ELF-1 (cell line): ENCODE measurements at regions not wholly inside any gene's neighbourhood (a gene's known extent, or its start where the extent isn't known, plus 50 kb on each side); places are given as distances from the start of the nearest gene placed in this dataset.
"Not testable (repeated sequence)": the region's sequence is repeated elsewhere in the genome, so short reads cannot be mapped to it uniquely, and the experiment has no call there.

Source experiments
- DNase-seq: peaks from one replicate; pipeline ENCODE4 v3.0.0-alpha.2; 2016; ENCODE audit warnings: low read depth, low spot score

DNA sequence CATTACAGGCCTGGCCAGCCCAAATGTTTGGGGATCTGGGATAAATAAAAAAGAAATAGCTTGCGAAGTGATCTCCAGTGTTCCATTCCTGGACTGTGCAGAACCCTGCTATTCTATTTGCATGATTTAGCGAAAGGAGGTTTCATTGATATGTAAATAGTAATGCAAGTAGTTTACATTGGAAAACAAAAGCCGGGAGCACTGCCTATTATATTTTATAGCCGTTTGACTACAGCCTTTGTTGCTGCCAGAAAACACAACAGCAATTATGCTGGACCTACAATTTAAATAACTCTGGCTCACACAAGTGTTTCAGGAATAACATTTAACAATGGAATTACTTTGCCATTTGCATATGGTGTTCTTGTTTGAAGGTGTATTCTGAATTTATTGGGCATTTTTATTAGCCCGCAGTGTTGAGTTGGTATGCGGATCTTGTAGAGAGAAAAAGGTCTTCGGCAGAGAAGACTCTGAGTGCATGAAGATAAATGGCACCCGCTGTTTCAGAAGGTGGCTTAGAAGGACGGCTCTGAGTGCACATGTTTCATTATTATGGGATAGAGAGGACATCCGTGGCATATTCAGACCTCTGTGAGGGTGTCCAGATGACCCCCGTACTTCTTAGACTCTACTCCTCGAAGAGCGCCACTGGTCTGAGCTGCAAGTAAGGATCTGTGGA is 315.0 kb downstream of the BRD1 start:
- no peak for DNase-seq

DNA sequence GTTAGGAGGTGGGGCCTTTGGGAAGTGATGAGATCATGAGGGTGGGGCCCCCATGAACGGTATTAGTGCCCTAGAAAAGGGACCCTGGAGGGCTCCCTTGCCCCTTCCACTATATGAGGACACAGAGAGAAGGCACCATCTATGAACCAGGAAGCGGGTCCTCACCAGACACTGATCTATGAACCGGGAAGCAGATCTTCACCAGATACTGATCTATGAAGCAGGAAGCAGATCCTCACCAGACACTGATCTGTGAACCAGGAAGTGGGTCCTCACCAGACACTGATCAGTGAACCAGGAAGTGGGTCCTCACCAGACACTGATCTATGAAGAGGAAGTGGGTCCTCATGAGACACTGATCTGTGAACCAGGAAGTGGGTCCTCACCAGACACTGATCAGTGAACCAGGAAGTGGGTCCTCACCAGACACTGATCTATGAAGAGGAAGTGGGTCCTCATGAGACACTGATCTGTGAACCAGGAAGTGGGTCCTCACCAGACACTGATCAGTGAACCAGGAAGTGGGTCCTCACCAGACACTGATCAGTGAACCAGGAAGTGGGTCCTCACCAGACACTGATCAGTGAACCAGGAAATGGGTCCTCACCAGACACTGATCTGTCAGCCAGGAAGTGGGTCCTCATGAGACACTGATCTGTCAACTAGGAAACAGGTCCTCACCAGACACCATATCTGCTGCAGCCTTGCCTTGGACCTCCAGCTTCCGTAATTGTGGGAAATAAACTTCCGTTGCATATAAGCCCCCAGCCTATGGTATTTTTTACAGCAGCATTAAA is 316.1 kb downstream of the BRD1 start:
- not testable (repeated sequence) for DNase-seq

DNA sequence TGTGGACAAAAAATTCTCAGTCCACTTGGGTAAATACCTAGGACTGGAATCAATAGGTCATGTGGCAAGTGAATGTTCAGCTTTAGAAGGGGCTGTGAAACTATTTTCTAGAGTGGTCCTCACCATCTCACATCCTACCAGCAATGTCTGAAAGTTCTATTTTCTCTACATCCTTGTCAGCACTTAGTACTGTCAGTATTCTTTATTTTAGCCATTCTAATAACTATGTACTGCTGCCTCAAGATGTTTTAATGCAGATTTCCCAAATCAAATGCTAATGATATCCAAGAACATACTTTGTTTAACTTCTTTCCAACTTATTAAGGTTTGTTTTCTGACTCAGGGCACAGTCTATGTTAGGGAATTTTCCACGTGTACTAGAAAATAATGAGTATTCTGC is 317.0 kb downstream of the BRD1 start:
- DNase-seq: no peak

DNA sequence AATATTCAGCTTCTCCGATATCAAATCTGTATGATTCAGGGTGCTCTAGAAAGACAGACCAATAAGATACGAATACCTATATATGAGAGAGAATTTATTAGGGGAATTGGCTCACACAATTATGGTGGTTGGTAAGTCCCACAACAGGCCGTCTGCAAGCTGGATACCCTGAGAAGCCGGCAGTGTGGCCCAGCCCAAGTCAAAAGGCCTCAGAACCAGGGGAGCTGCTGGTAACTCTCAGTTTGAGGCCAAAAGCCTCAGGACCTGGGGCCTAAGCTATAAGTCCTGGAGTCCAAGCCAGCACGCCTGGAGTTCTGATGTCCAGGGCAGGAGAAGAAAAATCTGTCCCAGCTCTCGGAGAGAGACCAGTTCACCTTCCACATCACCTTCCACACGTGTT is 318.7 kb downstream of the BRD1 start:
- DNase-seq: no peak

DNA sequence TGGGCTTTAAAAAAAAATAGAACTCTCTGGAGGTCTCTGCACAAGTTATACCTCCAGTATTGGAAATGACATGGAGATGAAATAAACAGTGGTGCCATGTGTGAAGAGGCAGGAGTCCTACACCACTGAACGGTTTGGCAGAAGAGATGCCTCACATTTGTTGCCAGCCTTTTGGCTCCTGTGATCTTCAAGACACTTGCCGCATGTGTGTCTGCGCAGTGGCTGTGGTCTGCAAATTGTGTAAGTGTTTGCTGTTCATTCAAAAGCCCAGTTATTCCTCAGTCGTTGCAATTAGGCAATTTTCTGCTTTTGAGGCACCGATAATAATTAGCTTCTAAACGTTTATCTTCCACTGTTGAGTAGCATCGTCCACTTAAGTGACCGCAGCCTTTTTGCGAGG is 319.1 kb downstream of the BRD1 start:
- no peak for DNase-seq

DNA sequence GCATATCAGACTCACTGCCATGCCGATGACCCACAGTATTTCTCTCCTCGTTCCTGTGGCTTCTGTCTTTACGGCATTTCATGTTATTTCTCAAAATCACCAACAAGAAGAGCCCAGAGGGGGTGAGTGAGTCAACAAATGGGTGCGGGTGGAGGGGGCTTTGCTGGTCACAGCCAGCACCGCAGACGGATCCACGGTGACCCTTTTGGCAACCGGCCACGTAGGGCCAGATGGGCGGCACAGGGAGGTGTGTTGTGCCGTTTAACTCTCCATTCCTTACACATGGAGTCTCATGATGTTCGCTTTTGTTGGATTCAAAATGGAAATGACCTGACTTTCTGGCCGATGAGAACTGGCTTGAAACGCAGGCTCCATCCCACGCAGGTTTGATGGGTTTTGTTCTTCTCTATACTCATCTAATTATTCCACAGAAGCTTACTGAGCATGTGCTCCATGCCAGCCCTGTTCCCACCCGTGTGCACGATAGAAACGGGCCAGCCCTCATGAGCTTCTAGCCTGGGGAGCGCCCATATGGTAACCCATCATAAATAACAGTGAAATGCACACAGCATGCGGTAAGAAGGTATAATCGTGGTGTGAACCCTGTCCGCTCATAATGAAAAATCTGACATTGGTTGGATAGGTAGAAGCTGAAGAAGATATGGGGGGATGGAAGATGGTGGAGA is 319.9 kb downstream of the BRD1 start:
- DNase-seq: no peak

DNA sequence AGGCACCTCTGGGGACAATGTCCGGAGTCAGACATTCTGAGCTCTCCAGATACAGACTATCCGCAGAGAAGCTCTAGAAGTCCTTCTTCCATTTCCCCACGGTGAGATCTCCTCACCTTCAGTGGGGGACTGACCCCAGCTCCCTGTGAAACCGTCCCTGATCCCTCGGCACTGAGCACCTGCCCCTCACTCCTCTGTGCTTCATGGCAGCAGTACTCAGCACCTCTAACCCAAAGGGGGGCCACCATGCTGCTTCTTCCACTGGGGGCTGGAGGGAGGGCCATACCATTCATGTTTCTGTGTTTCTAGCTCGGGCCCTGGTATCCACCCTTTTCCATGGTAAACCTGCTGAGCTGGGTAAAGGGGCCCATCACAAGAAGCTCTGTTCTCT is 321.7 kb downstream of the BRD1 start:
- no peak for DNase-seq

DNA sequence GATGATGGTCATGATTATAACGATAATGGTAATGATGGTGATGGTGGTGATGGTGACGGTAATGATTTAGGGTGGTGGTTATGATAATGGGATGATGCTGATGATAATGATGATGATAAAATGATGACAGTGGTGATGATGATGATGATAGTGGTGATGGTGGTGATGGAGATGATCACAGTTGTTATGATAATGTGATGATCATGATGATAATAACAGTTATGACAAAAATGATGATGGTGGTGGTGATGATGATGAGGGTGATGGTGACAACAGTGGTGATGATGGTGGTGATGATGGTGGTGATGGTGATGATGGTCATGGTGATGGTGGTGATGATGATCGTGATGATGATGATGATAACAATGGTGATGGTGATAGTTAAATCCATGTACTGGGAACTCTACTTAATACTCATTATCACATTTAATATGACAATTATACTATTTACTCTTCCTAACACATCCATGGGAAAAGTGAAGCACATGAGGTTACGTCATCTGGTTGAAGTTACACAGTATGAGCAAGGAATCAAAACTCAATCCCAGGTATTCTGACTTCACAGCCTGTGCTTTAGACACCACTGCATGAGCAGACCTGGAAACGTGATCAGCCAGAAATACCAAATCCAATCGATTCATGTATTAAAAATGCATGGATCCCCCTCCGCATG is 322.2 kb downstream of the BRD1 start:
- DNase-seq: no peak

DNA sequence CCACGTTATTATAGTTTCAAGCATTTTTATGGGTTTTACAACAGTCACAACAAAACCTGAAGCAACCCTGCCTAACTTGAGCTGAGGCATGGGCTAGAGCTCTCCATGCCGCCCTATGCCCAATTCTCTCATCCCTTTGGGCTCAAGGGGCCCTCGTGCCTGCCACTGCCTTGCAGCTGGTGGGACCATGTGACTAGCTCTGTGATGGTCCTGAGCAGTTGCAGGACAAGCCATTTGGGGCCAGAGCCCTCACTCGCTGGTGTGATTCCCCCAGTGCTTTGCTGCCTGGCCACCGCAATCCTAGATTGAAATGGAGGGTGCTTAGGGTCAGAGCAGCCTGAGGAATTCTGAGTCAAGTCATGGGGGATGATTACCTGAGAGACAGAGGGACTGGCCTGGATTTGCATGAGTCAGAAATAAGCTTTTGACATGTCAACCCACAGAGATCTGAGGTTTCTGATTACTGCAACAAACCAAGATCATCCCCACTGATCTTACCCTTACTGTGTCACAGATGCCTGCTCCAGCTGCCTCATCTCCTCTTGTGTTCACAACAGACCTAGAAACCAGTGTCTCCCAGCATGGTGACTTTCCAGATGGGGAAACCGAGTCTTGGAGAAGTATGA is 323.7 kb downstream of the BRD1 start:
- DNase-seq: no peak

DNA sequence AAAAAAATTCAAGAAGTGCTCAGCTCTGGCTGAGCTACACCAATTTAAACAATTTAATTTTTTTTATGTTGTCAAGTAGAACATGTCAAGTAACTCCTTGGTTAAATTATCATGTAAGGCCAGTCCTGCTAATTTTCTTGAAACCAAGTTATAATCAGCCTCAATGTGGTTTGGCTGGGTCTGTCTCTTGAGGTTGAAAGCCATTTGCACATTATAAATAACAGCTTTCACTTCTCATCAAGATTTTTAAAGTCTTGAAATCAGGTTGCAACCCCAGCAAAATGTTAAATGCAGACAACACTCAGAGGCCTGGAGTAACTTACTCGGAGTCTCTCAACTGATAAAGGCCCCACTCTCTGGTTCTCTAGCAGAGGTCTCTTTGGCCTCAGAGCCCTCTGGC is 324.4 kb downstream of the BRD1 start:
- no peak for DNase-seq

DNA sequence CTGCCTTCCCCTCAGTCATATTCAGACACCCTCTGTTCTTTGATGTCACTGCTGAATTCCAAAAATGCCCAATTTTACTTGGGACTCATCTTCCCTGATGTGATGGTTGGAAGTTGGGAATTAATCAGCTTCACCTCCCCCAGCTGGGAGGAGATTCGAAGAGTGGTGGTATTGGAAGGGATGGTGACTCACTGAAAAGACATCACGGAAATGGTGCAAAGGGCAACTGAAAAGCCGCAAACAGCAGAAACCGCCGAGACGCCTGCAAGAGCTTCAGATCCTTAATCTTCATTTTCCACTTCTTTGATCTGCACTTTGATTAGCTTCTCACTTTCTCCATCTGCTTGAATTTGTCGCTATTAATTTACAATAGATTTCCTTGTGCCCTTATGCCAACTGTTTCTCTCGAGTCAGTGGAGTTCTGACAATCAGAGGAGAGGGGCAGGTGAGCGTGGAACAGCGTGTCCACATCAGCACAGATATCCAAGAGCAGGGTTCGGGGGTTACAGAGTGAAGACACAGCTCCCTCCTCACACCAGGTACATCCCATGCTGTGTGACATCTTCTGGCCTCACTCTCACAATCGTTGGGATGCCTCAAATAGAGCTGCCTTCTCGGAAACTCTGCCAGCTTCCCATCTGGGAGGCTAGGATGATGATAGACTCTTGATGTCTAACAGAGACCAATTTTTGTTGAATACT is 325.4 kb downstream of the BRD1 start:
- DNase-seq: no peak

DNA sequence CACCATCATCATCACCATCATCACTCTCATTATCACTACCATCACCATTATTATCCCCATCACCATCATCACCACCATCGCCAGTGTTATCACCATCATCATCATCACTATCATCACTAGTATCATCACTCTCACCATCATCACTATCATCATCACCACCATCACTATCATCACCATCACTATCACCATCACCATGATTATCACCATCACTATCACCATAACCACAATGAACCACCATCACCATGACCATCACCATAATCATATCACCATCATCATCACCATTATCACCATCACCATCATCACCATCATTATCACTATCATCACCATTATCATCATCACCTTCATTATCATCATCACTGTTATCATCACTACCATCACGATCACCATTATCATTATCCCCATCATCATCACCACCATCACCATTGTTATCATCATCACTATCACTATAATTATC is 326.7 kb downstream of the BRD1 start:
- no peak for DNase-seq

DNA sequence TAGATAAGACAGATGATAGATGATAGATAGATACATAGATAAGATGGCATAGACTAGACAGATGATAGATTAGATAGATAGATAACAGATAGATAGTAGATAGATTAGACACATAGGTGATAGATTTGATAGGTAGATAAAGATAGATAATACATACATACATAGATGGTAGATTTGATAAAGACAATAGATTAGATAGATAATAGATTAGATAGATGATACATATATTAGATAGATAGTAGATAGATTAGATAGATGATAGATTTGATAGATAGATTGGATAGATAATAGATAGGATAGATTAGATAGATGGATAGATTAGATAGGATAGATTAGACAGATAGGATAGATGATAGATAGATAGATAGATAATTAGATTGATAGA is 327.6 kb downstream of the BRD1 start:
- DNase-seq: no peak

DNA sequence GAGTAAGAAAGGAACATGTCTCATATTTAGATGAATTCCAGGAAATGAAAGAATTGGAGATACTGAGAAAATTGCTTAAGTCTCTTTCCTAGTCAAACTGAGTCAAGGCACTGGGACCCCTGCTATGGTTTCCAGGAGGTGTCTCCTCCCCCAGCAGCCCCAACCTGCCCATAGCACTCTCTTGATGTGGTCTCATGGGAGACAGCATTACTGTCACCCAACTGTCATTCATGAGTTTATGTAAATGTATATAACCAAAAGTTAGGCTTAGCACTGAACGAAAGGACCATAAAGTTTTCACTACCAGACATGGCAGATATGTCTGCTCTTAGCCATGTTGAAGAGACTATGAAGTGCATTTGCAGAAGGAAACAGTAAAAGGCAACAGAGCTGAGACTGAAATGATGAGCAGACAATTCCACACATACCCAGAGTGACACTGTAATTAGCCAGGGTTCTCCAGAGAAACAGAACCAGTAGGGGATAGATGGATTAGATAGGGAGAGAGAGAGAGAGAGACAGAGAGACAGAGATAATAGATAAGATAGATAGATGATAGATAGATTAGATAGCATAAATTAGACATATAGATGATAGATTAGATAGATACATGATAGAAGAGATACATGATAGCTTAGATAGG is 328.1 kb downstream of the BRD1 start:
- DNase-seq: no peak

DNA sequence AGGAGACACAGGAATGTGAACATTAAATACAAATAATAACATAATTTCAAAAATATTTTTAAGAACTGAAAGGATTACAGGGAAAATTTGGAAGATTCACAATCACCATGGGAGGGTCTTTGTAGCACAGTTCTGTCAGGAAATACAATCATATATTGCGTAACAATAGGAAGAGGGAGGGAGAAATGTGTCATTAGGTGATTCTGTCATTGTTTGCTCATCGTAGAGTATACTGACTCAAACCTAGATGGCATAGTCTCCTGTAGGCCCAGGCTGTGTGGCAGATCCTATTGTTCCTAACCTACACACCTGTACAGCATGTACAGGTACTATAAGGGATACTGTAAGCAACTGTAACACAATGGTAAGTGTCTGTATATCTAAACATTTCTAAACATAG is 330.4 kb downstream of the BRD1 start:
- DNase-seq: no peak

DNA sequence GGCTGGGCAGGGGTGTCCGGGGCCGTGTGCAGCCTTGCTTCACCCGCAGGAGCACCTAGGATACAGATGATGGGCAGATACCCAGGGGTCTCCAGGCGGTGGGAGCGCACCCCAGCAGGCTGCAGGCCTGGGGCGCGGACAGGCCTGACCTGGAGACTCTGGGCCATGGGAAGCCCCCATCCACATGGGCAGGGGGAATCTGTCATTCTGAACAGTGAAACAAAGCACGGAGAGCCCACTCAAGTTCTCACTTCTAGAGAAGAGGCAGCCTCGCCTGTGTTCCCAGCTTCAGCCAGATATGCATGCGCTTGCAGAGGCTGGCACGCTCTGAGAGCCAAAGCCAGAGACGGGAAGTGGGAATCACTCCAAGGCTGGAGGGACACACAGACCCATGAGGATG is 333.1 kb downstream of the BRD1 start:
- no peak for DNase-seq

DNA sequence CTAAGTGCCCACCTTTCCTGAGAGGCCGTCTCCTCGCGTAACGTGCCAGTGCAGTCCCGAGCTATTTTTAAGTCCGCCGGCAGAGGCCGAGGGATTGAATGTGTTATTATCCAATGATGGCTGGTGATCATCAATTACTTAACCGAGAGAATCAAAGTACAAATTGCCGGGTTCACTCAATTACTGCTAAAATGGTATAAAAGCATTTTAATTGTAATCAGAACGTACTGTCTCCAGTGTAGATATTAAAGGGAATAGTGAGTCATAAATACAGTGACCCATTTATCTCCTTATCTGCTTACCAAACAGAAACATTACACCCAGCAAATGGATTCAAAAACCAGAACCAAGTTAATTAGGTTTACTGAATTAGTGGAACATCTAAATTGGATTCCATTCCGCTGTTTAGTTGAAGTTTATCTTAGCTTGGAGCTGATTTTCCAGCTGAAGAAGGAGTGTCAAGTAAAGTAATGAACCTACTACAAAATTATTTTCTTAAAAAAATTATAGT is 334.9 kb downstream of the BRD1 start:
- DNase-seq: no peak

DNA sequence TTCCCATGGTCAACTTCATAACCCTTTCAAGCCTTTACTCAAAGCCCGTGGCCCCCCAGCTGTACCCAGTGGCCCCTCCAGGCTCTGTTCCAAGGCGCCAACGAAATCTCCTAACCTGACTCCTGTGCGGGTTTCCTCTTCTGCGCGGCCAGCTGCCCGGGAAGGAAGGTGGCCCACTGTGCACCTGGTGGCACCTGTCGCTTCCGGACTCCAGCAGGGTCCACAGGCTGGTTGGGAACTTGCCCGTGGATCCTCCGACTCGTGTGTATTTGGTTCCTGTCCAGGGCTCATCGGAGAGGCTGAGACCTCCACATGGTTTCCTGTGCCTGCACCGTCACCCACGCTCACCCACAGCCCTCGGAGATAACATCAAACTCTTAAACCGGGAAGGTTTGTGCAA is 335.4 kb downstream of the BRD1 start:
- no peak for DNase-seq

DNA sequence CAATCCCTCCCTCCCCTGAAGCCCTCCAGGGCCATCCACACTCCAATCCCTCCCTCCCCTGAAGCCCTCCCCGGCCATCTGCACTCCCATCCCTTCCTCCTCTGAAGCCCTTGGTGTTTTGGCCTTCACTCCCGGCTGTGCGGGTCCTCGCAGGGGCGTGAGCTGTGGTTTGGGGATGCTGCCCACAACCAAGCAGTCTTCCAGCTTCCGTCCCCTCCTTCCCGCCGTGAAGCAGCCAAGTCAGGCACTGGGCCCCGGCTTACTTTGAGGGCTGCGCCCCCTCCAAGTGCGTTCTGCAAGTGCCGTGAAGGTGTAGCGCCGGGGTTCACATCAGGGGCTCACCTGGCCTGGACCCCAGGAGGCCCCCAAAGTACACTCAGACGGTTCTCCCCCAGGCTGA is 335.9 kb downstream of the BRD1 start:
- DNase-seq: no peak

DNA sequence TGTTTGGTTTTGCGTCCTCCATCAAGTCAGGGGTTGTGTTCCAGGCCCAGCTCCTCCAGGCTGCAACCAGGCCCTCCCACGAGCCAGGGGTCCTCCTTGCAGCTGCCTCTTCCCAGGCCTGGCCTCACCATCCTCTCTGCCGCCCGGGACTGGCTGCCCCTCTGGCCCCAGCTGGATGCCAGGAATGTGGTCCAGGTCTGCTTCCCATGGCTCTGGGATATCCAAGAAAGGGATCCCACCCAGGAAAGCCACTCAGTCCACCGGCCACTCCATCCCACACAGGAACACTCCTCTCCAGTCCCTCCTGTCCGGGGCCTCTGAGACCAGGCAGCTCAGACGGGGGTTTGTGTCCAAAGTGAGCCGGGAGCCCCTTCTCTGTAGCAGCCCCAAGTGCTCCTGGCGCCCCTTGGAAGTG is 336.4 kb downstream of the BRD1 start:
- no peak for DNase-seq
